ENCODE measurements at regions not wholly inside any gene's neighbourhood (a gene's known extent, or its start where the extent isn't known, plus 50 kb on each side); places are given as distances from the start of the nearest gene placed in this dataset.

- TF ChIP-seq SPI1 (IDR thresholded peaks at IDR 0.05; ENCODE audit: borderline replicate concordance, low read depth) (no peak), REST (IDR thresholded peaks at IDR 0.05; ENCODE audit: insufficient replicate concordance, low read depth) (no peak), CTCF (IDR thresholded peaks at IDR 0.05; ENCODE audit: insufficient read depth, low read length) (no peak), POLR2AphosphoS5 (IDR thresholded peaks at IDR 0.05; ENCODE audit: low read depth) (no peak), GABPA (IDR thresholded peaks at IDR 0.05; ENCODE audit: low read depth) (no peak)
- no peaks in the 10 kb centered on the region for H3K27me3 ChIP-seq (ENCODE audit: insufficient read depth, poor library complexity, severe bottlenecking)
- no peak overlapping the region for H3K4me3 ChIP-seq (replicated peaks; ENCODE audit: insufficient read depth, low read length)
- no peak for DNase-seq (ENCODE audit: low read depth in 1 of 2, low spot score in 1 of 2)
- no peak overlapping the region for H3K27ac ChIP-seq (replicated peaks)
These were observed 1156.9 kb downstream of the BRD1 start for GRCh38 chr22:48670731-48671130.

GRCh38 chr22:48669986-48670716, 1157.5 kb downstream of the BRD1 start:
- H3K4me3 ChIP-seq (replicated peaks; ENCODE audit: insufficient read depth, low read length) = no peak overlapping the region
- no peaks in the 10 kb centered on the region for H3K27me3 ChIP-seq (ENCODE audit: insufficient read depth, poor library complexity, severe bottlenecking)
- no peak overlapping the region for H3K27ac ChIP-seq (replicated peaks)
- DNase-seq (ENCODE audit: low read depth in 1 of 2, low spot score in 1 of 2) = no peak
- no peak for TF ChIP-seq REST (IDR thresholded peaks at IDR 0.05; ENCODE audit: insufficient replicate concordance, low read depth)
- no peak for TF ChIP-seq GABPA (IDR thresholded peaks at IDR 0.05; ENCODE audit: low read depth)
- TF ChIP-seq SPI1 (IDR thresholded peaks at IDR 0.05; ENCODE audit: borderline replicate concordance, low read depth) = no peak
- TF ChIP-seq POLR2AphosphoS5 (IDR thresholded peaks at IDR 0.05; ENCODE audit: low read depth) = no peak
- TF ChIP-seq CTCF (IDR thresholded peaks at IDR 0.05; ENCODE audit: insufficient read depth, low read length) = no peak

- DNase-seq (ENCODE audit: low read depth in 1 of 2, low spot score in 1 of 2) = no peak
- H3K27me3 ChIP-seq (ENCODE audit: insufficient read depth, poor library complexity, severe bottlenecking) = no peaks in the 10 kb centered on the region
These were observed 1158.4 kb downstream of the BRD1 start for GRCh38 chr22:48669226-48669625.

More at GRCh38 chr22:48669226-48669625, 1158.4 kb downstream of the BRD1 start:
- Histone ChIP-seq H3K4me3 (replicated peaks; ENCODE audit: insufficient read depth, low read length) (no peak overlapping the region), H3K27ac (replicated peaks) (no peak overlapping the region)
- no peak for TF ChIP-seq SPI1 (IDR thresholded peaks at IDR 0.05; ENCODE audit: borderline replicate concordance, low read depth)
- TF ChIP-seq REST (IDR thresholded peaks at IDR 0.05; ENCODE audit: insufficient replicate concordance, low read depth) = no peak
- TF ChIP-seq GABPA (IDR thresholded peaks at IDR 0.05; ENCODE audit: low read depth) = no peak
- no peak for TF ChIP-seq POLR2AphosphoS5 (IDR thresholded peaks at IDR 0.05; ENCODE audit: low read depth)
- no peak for TF ChIP-seq CTCF (IDR thresholded peaks at IDR 0.05; ENCODE audit: insufficient read depth, low read length)

Data from HL-60 (cell line).